ENCODE measurements at regions not wholly inside any gene's neighbourhood (a gene's known extent, or its start where the extent isn't known, plus 50 kb on each side); places are given as distances from the start of the nearest gene placed in this dataset.

- WGBS, 2 donors, result 64 to 73% methylated on average over 7 of the region's 7 CpGs
- no peak for DNase-seq
- no peak overlapping the region for H3K4me3 ChIP-seq
- H3K27ac ChIP-seq, result no peak overlapping the region
- H3K36me3 ChIP-seq, result no peaks in the 10 kb centered on the region
- H3K9me3 ChIP-seq, result no peaks in the 10 kb centered on the region
- intact Hi-C loops (cut with DNase I), result no loop called here
- TF ChIP-seq POLR2A (IDR thresholded peaks at IDR 0.05), result no peak
- TF ChIP-seq CTCF (IDR thresholded peaks at IDR 0.05), result no peak
- no peaks in the 10 kb centered on the region for H3K4me1 ChIP-seq
- H3K27me3 ChIP-seq, result no peaks in the 10 kb centered on the region
Observed at GRCh38 chr4:156606554-156607477, 364.8 kb downstream of the PDGFC start.

- TF ChIP-seq CTCF (IDR thresholded peaks at IDR 0.05), result no peak
- no peak for TF ChIP-seq POLR2A (IDR thresholded peaks at IDR 0.05)
- H3K9me3 ChIP-seq, result no peaks in the 10 kb centered on the region
Observed at GRCh38 chr4:156598138-156598681, 373.4 kb downstream of the PDGFC start.

GRCh38 chr4:156596706-156597329, 374.8 kb downstream of the PDGFC start:
- Histone ChIP-seq H3K9me3 (no peaks in the 10 kb centered on the region), H3K27ac (no peak overlapping the region), H3K36me3 (no peaks in the 10 kb centered on the region), H3K27me3 (no peaks in the 10 kb centered on the region), H3K4me1 (peaks cover 0 to 16% (median 3%) of the 10 kb centered on the region in 3 donors), H3K4me3 (no peak overlapping the region)
- 79 to 84% methylated on average over 4 of the region's 4 CpGs for WGBS, 2 donors
- TF ChIP-seq POLR2A (IDR thresholded peaks at IDR 0.05) (no peak), CTCF (IDR thresholded peaks at IDR 0.05) (no peak)
- no peak for DNase-seq
- intact Hi-C loops (cut with DNase I), result no loop called here

More at GRCh38 chr4:156598138-156598681, 373.4 kb downstream of the PDGFC start:
- H3K36me3 ChIP-seq, result no peaks in the 10 kb centered on the region
- peak overlapping the region in 1 of 4 donors; percentile 5 for H3K4me3 ChIP-seq
- no peaks in the 10 kb centered on the region for H3K27me3 ChIP-seq
- 60 to 66% methylated on average over 6 of the region's 6 CpGs for WGBS, 2 donors
- H3K27ac ChIP-seq, result no peak overlapping the region
- H3K4me1 ChIP-seq, result peaks cover 0 to 16% (median 3%) of the 10 kb centered on the region in 3 donors
- DNase-seq, result no peak
- intact Hi-C loops (cut with DNase I), result no loop called here

GRCh38 chr4:156596026-156596425, 375.6 kb downstream of the PDGFC start:
- WGBS, 2 donors, result 80 to 93% methylated on average over 2 of the region's 2 CpGs
- Histone ChIP-seq H3K4me3 (no peak overlapping the region), H3K27ac (no peak overlapping the region), H3K36me3 (no peaks in the 10 kb centered on the region), H3K4me1 (peaks cover 0 to 16% (median 3%) of the 10 kb centered on the region in 3 donors), H3K9me3 (no peaks in the 10 kb centered on the region), H3K27me3 (no peaks in the 10 kb centered on the region)
- TF ChIP-seq CTCF (IDR thresholded peaks at IDR 0.05) (no peak), POLR2A (IDR thresholded peaks at IDR 0.05) (no peak)
- DNase-seq, result no peak
- intact Hi-C loops (cut with DNase I), result no loop called here

GRCh38 chr4:156595041-156595440, 376.6 kb downstream of the PDGFC start:
- no peak overlapping the region for H3K27ac ChIP-seq
- peaks cover 0 to 16% (median 3%) of the 10 kb centered on the region in 3 donors for H3K4me1 ChIP-seq
- no peak for DNase-seq
- intact Hi-C loops (cut with DNase I), result no loop called here
- no peak for TF ChIP-seq POLR2A (IDR thresholded peaks at IDR 0.05)
- no peak for TF ChIP-seq CTCF (IDR thresholded peaks at IDR 0.05)
- no peak overlapping the region for H3K4me3 ChIP-seq
- H3K27me3 ChIP-seq, result no peaks in the 10 kb centered on the region
- H3K36me3 ChIP-seq, result no peaks in the 10 kb centered on the region
- H3K9me3 ChIP-seq, result no peaks in the 10 kb centered on the region
- WGBS, 2 donors, result 31 to 32% methylated on average over 1 of the region's 1 CpG

Data from esophagus squamous epithelium (tissue), 5 donors.